GM12864 (cell line): ENCODE measurements at regions not wholly inside any gene's neighbourhood (a gene's known extent, or its start where the extent isn't known, plus 50 kb on each side); places are given as distances from the start of the nearest gene placed in this dataset.

ENCODE experiments used
- DNase-seq: peaks from one replicate; pipeline ENCODE4 v3.0.0-alpha.2; 2011; ENCODE audit warnings: low read depth
- H3K4me3 ChIP-seq: 2 replicates; pipeline ENCODE4 v1.5.1; 2011; ENCODE audit warnings: mild to moderate bottlenecking, low read depth, low read length, control low read depth
- TF ChIP-seq, protein P1 (sequence below): IDR thresholded peaks from 2 replicates; pipeline ENCODE4 v1.5.1; 2011; ENCODE audit warnings: low read depth, mild to moderate bottlenecking, moderate library complexity, low read length, control low read depth, inconsistent platforms; ENCODE audit errors: missing control alignments

DNA sequence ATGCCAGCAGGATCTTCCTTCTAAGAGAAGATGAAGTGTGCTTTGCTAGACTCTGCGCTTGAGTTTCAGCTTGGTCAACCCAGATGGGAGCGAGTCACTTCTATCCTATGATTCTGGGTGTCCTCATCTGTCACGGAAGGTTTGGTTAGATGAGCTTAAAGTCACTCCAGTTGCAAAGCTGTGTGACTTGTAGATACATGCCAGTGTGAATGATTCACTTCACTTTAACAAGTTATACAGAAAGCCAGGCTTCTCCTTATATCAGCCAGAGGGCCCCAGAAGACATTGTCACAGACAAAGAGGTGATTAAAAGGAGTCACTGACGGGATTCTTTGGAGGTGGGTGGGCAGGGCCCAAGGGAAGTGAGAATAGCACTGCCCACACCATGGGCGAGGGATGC lies 122.6 kb upstream of the PFKP start:
- no peak overlapping the region for H3K4me3 ChIP-seq
- DNase-seq, result no peak
- TF ChIP-seq, protein P1, sequence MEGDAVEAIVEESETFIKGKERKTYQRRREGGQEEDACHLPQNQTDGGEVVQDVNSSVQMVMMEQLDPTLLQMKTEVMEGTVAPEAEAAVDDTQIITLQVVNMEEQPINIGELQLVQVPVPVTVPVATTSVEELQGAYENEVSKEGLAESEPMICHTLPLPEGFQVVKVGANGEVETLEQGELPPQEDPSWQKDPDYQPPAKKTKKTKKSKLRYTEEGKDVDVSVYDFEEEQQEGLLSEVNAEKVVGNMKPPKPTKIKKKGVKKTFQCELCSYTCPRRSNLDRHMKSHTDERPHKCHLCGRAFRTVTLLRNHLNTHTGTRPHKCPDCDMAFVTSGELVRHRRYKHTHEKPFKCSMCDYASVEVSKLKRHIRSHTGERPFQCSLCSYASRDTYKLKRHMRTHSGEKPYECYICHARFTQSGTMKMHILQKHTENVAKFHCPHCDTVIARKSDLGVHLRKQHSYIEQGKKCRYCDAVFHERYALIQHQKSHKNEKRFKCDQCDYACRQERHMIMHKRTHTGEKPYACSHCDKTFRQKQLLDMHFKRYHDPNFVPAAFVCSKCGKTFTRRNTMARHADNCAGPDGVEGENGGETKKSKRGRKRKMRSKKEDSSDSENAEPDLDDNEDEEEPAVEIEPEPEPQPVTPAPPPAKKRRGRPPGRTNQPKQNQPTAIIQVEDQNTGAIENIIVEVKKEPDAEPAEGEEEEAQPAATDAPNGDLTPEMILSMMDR, result no peak

DNA sequence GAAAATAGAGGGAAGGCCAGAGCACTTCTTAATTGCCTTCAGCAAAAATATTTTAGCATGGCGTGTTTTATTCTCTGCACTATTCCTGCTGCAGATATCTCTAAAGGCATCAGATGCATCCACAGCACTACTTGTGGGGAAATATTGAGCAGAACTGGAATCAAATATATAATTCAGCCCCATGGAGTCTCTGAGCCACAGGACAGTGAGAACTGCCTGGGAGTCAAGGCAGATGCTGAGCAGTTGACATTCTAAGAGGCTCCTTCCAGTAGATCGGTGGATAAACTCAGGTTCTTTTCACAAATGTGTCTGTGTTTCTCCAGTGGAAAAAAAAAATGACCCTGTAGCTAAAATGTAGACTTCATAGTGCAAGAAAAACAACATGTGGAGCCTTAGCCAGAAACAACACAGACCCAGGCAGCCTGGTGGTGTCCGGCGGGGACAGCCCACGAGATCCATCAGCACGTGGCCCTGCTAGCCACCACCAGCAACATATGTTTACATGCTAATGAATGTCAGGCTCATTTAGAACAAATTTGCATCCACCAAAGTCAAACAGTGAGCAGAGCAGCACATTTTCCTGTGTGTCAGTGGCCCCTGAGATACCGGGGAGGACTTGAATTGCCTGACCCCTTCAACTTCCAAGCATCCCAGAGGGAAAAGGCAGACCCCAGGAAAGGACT lies 123.3 kb upstream of the PFKP start:
- no peak for DNase-seq
- TF ChIP-seq, protein P1, result no peak
- H3K4me3 ChIP-seq, result no peak overlapping the region

DNA sequence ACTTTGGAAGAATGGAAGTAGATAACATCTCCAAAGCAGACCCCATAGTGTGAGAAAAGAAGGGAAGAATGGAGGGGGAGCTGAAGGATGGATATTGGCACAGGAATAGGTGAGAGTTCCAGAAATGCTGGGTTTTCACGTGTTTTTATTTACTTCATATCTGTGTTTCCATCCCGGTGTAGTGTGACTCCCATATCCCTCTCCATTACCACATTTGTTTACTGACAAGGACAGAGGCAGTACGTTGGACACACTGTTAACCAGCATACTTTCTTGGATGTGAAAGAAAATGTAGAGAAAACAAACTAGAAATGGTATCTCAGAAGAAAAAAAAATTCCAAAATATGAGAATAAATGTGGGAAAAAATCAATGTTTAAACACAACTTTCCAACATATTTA lies 124.4 kb upstream of the PFKP start:
- TF ChIP-seq, protein P1, result no peak
- no peak overlapping the region for H3K4me3 ChIP-seq
- no peak for DNase-seq

DNA sequence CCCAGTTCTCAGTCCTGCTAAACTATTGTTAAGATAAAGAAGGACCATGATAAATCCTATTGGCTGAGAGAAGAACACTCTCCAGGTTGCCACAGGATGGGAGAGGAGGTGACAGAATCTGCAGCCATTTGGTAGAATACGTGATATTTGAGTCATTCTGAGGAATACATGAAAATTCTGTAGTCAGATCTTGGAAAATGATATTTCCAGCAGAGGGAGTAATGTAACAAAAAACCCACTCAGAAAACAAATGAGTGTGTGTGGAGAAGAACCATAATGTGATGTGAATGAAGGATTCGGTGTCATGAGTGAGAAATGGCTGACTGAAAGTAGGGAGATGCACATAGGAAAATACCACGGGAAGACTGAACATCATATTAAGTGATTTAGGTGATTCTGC lies 128.5 kb upstream of the PFKP start:
- TF ChIP-seq, protein P1, result no peak
- DNase-seq, result no peak
- H3K4me3 ChIP-seq, result no peak overlapping the region

DNA sequence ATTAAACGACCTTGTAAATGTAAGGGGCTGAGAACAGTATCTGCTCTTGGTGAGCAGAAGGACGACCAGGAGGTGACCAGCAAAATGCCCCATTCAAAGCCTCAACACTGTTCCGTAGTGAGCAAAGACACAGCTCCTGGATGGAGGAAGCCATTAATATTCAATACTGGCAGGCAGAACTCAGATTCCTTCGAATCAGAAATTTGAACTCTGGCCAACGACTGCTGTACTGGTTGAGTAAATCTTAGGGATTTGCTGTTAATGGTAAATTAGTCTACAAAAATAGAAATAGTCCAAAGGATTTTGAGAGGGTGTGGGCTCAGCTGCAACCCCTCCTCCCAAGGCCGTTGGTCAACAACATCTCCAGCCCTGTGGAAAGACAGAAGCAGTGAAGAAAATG lies 130.5 kb upstream of the PFKP start:
- no peak overlapping the region for H3K4me3 ChIP-seq
- no peak for DNase-seq
- TF ChIP-seq, protein P1, result no peak

DNA sequence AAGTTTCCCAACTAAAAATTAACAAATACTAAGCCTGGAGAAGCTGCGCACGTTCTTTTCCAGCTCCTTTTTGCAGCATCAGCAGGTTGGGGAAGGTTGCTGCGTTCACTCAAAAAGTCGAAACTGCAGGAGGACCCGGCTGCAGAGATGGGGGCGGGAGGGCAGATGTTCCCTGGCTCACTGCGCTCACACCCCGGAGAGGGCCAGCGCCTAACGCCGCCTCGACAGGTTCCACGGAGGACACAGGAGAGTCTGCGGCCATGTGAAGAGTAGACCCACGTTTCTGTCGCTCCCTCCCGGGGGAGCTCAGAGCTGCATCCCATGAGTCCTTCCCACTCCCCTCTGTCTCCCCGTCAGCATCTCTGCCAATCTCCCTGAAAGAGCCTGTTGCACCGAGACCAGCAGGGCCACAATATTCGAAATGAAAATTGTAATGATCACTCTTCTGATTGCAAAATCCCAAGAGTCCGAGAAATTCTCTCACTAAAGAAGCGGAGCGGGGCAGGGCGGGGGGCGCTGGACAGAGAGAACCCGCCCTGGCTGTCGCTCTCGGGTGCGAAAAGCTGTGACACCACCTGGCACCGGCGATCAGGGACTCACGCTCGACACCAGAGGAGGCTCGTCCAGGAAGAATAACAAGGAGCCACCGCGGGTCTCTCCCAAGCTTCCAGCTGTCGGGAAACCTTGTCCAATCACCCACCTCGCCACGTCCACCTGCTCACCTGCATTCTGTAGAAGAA lies 131.5 kb upstream of the PFKP start:
- H3K4me3 ChIP-seq, result no peak overlapping the region
- TF ChIP-seq, protein P1, result no peak
- no peak for DNase-seq
